ENCODE measurements at regions not wholly inside any gene's neighbourhood (a gene's known extent, or its start where the extent isn't known, plus 50 kb on each side); places are given as distances from the start of the nearest gene placed in this dataset.

DNA sequence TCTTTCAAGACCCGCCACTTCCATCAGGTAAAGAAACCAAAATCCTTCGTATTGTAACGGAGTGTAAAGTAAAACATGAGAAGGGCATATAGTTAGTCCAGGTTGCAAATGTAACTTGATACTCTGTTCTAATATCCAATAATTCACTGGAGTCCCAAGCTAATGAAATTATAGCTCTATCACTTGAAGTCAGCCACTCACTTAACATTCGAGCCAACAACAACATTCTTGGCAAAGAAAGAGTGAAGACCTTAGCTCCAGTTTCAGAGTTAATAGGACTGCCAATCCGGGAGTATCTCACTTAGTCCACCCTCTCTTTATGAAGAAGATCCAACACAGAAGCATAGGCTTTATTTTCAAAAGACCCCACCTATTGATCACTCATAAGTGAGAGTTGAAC lies 298.0 kb upstream of the SOX11 start:
- no peak for DNase-seq (ENCODE audit: low read depth in 2 of 2)

DNA sequence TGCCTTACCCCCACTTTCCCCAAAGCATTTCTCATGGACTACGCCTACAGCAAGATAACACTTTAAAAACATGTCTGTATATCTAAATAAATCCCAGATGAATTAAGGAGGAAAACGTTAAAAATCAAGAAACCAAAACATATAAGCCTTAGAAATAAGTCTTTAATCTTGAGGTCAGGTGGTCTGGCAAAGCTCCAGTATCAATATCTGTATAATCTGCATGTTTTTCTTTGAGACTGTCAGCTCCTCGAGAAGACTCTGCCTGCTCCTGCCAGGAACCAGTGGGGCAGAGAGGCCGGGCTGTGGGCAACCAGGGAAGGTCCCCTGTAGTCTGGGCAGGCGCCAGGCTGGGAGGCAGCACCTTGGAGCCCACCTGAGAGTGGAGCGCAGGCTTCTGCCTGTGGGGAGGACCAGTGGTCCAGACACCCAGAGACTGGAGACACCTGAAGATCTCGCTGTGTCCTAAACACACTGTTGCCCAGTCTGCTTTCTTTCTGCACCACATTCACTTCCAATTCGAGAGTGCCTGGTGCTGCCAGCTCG lies 291.0 kb upstream of the SOX11 start:
- DNase-seq (ENCODE audit: low read depth in 2 of 2), result no peak

DNA sequence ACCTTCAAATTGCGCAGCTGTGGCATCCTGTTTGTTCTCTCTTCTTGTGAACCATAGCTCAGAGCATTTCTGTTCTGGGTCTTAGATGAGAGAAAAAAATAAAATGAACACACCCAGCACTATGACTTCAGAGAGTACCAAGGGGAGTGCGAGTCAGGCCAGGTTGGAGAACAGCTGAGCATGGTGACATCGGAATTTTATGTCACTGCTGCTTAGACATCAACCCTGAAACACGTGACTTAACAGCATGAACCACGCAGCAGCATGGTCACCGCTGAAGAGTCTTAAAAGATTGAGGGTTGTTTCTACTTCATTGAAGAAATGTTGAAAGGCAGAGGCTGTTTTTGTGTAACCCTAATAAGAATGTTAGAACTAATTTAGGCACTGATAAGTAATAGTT lies 288.8 kb upstream of the SOX11 start:
- DNase-seq (ENCODE audit: low read depth in 2 of 2), result no peak

DNA sequence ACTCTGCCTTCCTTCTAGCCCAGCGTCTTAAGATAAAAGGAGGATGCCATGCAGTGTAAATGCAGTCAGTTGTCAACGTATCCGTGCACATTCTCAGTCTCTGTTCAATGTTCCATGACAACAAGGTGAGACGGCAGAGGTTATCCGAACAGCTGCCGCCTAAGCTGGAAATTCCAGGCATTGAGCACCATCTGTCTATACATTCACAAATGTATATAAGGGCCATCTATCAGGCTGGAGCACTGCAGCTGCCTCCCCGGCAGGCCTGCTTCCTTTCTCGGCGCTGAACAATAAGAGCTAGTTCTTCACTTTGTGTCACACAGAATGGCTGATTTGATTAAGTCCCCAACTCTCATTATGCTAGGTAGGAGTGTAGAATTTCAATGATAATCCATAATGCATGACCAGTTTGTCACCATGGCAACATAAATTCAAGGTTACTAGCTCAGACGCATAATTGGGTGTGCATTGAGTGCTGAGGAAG lies 282.2 kb upstream of the SOX11 start:
- no peak for DNase-seq (ENCODE audit: low read depth in 2 of 2)

DNA sequence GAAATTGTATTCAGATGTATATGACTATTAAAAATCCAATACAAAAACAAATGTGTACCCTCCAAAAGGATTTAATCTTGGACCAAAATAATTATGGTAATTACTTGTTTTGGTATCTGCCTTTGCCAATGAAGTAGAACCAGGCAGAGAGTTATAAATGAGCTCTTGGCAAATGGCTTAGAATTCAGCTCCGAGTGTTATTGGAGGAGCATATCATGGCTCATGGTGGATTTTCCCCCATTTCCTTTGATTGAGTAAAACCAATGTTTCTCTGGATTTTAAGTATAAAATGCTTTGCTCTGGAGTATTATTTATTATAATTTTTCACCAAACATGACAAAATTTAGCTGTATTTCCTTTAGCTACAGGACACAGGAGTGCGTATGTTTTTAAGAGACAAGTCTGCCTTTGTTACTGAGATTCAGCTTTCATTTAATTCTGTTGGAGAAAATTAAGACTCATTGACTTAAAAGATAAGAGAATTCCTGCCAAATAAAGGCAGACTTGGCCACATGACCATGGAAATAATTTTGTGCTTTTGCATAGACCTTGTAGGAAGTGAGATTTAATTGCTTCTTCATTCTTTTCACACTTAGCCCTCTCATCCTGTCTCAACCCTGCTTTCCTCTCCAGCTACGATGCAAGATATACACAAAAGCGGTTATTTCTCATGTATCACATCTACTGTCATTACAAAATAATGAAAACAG lies 281.0 kb upstream of the SOX11 start:
- DNase-seq (ENCODE audit: low read depth in 2 of 2), result no peak

DNA sequence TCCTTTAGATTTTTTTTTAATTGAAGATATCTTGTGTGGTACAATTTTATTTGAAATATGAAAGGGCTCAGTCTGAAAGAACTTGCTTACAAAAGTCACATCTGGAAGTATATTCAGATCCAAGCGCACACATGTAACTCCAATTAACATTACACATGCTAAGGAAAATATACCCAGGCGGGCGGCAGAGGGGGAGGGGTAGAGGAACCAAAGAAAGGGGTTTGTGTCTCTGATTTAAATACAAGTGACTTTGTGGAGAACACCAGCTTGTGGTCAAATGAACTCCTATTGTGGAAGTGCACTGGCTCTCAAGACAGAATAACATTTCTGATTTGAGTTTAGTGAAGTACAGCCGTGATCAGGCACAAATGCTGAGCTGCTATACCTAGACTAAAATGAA lies 280.2 kb upstream of the SOX11 start:
- DNase-seq (ENCODE audit: low read depth in 2 of 2), result no peak

DNA sequence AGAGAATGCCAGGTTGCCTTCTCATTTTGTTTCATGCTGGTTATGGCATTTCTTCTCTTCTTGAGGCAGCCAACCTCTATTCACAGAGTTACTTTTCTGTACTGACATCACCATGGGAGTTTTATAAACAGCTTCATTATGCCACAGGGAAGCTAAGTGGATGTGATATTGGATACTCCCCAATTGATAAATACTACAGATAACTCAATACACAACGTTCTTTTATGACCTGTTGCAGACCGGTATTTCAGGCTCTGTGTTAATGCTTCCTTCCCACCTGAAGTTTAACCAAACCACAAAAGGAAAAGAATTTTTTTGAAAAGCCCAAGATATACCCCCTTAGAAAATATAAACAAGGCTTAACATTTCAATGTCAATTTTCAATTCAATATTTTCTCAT lies 258.3 kb upstream of the SOX11 start:
- DNase-seq (ENCODE audit: low read depth in 2 of 2), result no peak

DNA sequence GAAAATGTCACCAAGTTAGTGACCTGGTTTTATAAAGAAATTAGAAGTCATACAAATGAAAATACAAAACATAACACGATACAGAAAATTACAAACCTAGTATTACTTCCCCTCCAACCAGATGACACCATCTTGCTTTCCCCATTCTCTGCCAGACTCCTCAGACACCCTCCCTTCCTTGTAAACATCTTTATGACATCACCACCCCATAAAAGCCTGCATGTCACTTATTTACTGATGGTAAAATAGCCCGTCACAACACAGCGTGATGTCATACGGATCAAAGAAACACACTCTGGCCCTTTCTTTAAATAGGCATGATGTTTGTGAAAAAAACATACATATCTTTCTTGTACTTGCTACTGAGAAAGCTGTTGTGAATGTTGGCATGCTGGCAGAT lies 254.8 kb upstream of the SOX11 start:
- DNase-seq (ENCODE audit: low read depth in 2 of 2), result no peak

DNA sequence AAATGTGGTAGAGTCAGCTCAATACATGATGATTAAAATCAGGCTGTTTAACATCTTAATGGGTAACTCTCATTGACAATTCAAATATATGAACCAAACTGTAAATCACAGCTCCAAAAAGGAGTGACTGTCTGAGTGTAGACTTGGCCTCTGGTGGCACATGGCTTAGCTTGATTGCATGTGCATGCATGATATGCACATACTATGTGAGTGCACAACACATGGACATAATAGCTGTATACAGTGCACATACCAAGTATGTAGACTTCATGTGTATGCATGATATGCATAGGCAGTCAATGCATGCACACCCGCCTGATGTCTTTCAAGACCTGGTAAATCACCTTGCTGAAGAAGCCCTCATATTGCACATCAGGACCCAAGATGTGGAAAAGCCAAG lies 252.0 kb upstream of the SOX11 start:
- no peak for DNase-seq (ENCODE audit: low read depth in 2 of 2)

DNA sequence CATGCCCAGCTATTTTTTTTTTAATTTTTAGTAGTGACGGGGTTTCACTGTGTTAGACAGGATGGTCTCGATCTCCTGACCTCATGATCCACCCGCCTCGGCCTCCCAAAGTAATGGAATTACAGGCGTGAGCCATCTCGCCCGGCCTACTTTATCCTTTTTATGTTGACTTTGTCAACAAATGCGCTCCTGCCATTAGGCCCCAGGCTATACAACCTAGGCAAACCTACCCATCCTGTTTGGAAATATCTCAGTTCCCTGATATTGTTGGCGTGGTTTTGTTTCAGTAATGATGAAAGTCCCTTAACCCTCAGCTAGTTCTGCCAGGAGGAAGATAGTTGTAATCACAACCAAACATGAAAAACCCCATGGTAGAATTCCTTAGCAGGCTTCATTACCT lies 249.4 kb upstream of the SOX11 start:
- no peak for DNase-seq (ENCODE audit: low read depth in 2 of 2)

DNA sequence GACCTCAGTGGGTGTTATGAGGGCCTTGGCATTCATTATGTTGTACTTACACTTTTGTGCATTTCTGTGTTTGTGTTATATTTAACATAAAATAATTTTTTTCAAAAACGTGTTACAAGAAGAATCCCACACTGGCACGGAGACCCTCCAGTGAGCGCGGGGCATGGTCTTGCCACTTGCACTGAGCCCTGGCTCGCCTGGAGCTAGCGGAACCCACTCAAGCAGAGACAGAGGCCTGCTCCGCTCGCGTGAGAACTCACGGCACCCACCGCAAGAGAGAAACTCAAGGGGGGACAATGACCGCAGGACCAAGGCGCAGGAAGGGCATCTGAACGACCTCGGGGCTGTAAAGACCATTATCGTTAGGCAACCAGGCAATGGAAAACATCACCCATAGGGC lies 248.0 kb upstream of the SOX11 start:
- DNase-seq (ENCODE audit: low read depth in 2 of 2), result no peak

DNA sequence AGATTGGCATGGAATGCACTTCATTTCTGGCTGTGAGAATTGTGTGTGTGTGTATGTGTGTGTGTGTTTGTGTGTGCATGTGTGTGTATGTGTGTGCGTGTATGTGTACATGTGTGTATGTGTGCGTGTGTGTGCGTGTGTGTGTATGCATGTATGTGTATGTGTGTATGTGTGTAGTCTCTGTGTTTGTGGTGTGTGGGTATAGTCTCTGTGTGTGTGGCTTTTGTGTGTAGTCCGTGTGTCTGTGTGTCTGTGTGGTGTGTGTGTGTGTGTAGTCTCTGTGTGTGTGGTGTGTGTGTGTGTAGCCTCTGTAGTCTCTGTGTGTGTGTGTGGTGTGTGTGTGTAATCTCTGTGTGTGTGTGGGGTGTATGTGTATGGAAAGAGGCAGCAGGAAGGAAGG lies 247.3 kb upstream of the SOX11 start:
- no peak for DNase-seq (ENCODE audit: low read depth in 2 of 2)

DNA sequence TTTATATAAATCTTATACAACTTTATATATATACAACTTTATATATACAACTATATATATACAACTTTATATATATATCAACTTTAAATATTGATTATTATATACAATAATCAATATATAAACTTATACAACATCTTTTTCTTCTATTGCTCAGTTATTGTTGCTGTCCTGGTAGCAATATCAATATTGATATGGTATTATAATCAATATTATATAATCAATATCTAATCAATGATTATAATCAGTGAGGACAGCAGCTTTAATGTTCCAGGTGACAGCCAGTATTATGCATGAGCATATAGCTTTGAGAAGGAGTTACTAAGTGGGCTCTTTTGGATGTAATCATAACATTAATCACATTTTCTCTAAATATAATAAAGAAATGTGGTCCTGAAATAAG lies 242.3 kb upstream of the SOX11 start:
- DNase-seq (ENCODE audit: low read depth in 2 of 2), result no peak

DNA sequence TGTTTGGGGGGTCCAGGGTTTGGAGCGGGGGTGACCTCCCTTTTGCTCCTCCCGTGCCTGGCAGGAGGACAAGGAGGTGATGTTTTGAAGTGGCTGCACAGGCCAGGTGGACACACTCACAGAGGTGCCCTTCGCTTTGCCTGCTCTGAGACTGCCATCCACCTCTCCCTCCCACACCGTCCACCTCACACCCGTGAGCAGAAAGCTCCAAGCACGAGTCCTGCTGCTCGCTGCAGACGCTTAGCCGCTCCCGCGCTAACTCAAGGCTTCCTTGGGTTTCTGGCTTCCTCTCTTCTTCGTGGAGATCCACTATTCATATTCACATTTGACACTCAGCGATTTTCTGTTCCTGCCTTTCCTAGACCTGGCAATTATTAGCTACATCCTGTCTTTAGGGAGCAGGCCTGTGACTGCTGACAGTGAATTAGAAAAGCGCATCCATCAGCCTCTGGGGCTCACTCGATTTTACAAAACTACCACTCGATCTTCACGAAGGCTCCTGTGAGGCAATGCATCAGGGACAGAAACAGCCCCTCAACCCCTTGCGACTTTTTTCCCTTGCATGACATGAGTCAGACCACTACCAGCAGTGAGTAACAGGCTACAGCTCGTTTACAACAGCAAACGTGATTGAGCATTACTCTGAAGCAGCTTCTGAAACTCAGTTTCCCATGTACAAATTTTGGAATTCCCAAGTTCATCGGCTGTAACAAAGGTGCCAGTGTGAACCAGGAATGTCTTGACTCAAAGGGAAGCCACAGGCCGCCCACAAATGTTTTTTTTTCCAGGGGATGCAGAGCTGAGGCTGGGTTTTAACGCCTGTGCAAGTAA lies 238.7 kb upstream of the SOX11 start:
- DNase-seq (ENCODE audit: low read depth in 2 of 2), result no peak

DNA sequence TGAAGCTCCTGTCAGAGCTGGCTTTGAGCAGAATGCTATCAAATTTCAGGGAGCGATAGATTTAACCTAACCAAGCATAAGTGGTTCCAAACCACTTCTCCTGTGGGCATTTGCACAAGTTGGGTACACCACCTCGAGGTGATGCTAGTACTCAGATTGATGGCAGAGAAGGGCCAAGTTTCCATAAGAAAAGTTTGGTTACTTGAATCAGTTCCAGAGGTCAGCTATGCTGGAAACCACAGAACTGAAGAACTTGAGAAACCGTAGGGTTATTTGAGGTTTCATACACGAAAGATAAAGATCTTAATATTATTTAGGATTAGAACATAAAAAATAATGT lies 238.2 kb upstream of the SOX11 start:
- DNase-seq (ENCODE audit: low read depth in 2 of 2), result no peak

DNA sequence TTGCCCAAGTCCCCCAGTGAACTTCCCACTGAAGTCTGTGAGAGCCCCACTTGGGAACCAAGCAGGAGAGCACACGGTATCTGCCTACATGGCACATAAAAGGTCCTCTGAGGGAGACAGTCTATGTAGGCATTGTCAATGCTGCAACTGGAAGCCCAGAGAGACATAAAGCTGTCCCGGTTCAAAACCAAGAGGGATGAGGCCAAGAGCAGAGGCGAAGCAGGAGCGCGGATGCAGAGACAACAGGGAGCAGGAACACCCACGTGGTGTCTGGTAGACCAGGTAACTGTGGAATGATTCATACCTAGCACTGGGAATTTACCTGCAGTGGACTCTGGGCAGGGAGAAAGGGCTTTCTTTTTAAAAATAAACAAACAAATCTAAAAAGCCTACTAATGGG lies 233.1 kb upstream of the SOX11 start:
- no peak for DNase-seq (ENCODE audit: low read depth in 2 of 2)

DNA sequence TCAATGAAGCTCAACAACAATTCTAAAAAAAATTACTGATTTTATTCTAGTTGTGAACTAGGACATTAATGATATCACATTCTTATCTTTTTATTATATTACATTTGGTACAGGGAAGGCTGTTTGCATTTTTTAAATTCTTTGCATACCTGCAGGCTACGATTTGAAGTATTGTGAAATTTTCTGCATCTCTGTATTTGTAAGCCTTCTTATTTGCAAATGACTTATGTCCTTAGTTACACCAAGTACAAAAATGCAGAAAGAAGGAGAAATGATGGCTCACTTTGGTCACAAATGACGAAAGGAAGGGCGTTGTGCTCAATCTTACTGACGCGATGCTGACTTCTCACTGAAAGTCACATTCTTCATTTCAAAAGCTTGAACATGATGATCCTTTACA lies 227.5 kb upstream of the SOX11 start:
- DNase-seq (ENCODE audit: low read depth in 2 of 2), result no peak

DNA sequence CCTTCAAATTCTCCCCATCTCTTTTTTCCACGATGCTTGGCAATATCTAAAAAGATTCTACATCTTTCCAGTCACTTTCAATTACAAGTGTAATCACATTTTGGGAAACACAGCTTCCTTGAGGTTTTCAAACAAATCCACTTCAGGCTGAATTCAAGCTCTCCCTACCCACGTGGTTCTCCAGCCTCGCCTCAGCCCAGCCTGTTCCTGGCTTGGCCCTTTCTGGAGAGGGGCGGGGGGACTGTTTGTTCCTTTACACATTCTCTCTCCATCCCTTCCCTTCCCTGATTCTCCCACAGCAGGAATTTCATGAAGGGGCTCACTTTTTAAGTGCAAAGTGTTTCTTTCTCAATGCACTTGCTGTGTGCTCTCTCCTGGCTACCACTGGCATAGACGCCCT lies 226.3 kb upstream of the SOX11 start:
- no peak for DNase-seq (ENCODE audit: low read depth in 2 of 2)

DNA sequence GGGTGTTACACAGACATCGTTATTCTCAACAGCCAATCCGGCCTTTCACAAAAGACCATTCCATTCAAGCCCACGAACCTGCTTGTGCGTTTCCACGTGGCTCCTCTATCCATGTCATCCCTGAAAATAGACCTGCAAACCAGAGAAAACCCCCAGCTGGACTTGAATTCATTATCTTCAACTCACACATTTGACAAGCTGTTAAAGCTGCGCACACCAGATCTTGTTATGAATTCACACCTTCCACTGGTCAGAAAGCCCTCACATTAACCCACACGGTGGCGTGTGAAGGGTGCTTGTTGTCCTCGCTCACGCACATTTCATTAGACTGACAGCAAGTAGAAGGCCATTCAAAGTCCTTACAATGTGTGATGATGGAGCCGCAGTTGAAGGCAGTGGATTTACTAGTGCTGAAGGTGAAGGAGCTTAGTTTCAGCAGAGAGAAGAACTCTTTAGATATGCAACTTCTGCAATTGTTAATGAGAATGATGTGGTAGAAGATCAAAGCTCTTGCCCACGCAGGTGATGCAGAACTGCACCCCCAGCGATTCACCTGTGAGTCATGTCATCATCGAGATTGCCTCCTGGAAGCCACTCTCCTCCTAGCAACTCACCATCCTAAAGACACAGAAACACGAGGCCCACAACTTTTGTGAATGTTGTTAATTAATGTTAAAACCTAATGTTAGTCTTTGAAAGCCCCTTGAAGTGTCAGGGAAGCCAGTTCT lies 224.8 kb upstream of the SOX11 start:
- DNase-seq (ENCODE audit: low read depth in 2 of 2), result no peak

DNA sequence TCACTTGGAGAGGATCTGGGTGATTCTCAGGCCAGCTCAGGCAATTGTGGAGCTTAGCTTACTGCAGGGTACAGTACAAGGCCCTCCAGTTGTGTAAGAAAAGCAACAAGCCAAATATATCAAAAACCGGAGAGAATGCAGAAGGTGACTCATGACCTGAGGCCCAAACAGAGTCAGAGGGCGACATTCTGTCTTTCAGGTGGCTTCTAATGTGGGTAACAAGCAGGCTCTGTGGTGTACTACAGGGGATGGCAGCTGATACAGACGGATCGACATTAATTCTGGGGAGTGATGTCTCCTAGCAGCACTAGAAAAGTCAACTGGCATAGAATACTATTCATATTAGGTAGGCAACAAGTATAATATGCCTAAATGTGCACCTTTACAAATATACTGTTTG lies 219.5 kb upstream of the SOX11 start:
- no peak for DNase-seq (ENCODE audit: low read depth in 2 of 2)

DNA sequence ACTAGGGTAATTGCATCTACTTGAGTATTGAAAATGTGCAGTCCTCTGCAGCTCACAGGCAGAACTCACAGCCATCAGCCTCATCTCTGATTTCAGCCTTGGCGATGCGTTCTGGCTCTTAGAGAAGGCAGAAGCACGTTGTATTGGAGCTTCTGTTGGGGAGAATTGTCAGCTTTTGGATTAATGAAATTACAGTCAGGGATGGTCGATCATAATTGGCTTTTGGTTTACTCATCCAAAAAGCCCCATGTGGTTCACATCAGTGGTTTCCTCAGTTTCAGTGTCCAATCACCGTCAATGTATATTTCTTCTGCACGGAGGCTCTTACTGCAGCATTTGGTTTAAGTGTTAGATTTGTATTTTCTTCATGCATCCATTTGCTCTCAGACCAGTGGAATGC lies 218.5 kb upstream of the SOX11 start:
- DNase-seq (ENCODE audit: low read depth in 2 of 2), result no peak

DNA sequence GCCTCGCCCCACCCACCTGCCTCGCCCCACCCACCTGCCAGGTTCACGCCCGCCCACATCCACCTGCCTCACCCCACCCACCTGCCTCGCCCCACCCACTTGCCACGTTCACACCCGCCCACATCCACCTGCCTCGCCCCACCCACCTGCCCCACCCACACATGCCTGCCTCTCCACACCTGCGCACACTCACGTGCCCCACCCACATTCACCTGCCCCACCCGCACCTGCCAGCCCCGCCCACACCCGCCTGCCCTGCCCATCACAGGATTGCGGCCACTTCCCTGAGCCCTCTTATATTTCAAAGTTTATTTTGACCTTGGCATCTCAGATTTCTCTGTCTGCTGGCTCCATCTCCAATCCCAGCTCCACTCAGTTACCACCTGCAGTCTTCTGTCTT lies 217.5 kb upstream of the SOX11 start:
- DNase-seq (ENCODE audit: low read depth in 2 of 2), result no peak
